H1 (cell line): ENCODE measurements at regions not wholly inside any gene's neighbourhood (a gene's known extent, or its start where the extent isn't known, plus 50 kb on each side); places are given as distances from the start of the nearest gene placed in this dataset.

ENCODE experiments used
- CTCF ChIA-PET: fragments of 300-600 bp; sonication (Branson Sonifier 250); formaldehyde crosslinking; loops from one replicate; lab custom pipeline; 2021; ENCODE audit not compliant: partially characterized antibody; lab: Charles Lee
- POLR2A ChIA-PET: fragments of 300-600 bp; sonication (Branson Sonifier 250); formaldehyde crosslinking; loops from one replicate; lab custom pipeline; 2021; ENCODE audit warnings: inconsistent platforms; ENCODE audit not compliant: partially characterized antibody; lab: Charles Lee
- DNase-seq, 2 experiments: peaks; one replicate each; pipeline versions ENCODE4 v3.0.0 to v3.0.0-alpha.2; 2010 to 2022; ENCODE audit warnings: low spot score in 2 of 2, low read depth in 1 of 2, mixed read lengths in 1 of 2
- FAIRE-seq: peaks from 2 replicates; lab custom pipeline; 2011; peaks lifted over from hg19 to GRCh38; lab: Jason Lieb, UNC
- H2AFZ ChIP-seq: 2 replicates; pipeline ENCODE4 v1.8.1; 2012; ENCODE audit warnings: low read length, inconsistent platforms
- H2AK5ac ChIP-seq: 2 replicates; pipeline ENCODE4 v1.6.1; 2013; ENCODE audit warnings: low read depth, low read length
- H2BK120ac ChIP-seq: replicated peaks from 2 replicates; pipeline ENCODE3; 2013; ENCODE audit warnings: low read depth, low read length, inconsistent platforms
- H2BK12ac ChIP-seq: 2 replicates; pipeline ENCODE4 v1.6.1; 2013; ENCODE audit warnings: low read depth, low read length
- H2BK15ac ChIP-seq: 2 replicates; pipeline ENCODE4 v1.6.1; 2013; ENCODE audit warnings: low read length
- H2BK20ac ChIP-seq: 2 replicates; pipeline ENCODE4 v1.6.1; 2013; ENCODE audit warnings: low read length
- H2BK5ac ChIP-seq: 2 replicates; pipeline ENCODE4 v1.6.1; 2013; ENCODE audit warnings: low read depth, low read length
- H3K14ac ChIP-seq: 2 replicates; pipeline ENCODE4 v1.6.1; 2013; ENCODE audit warnings: inconsistent platforms; ENCODE audit not compliant: insufficient read length
- H3K18ac ChIP-seq: 2 replicates; pipeline ENCODE4 v1.6.1; 2013; ENCODE audit warnings: low read length; ENCODE audit errors: extremely low read depth
- H3K23ac ChIP-seq: 2 replicates; pipeline ENCODE4 v1.6.1; 2013; ENCODE audit warnings: inconsistent platforms; ENCODE audit not compliant: insufficient read length
- H3K23me2 ChIP-seq: 2 replicates; pipeline ENCODE4 v1.6.1; 2013; ENCODE audit warnings: low read depth, low read length
- H3K27ac ChIP-seq: 2 replicates; pipeline ENCODE4 v1.6.1; 2011; ENCODE audit warnings: low read depth, low read length, inconsistent platforms
- H3K27me3 ChIP-seq, 4 experiments: replicated peaks in 1 of 4; 1 replicate in 1 of 4; 2 replicates in 3 of 4; pipeline versions ENCODE4 v1.6.1 to v1.8.1; 2011 to 2013; ENCODE audit warnings: low read length in 3 of 4, mild to moderate bottlenecking in 3 of 4, inconsistent platforms in 2 of 4, mixed read lengths in 2 of 4, moderate library complexity in 1 of 4; ENCODE audit not compliant: control insufficient read depth in 3 of 4, insufficient read depth in 3 of 4; ENCODE audit errors: extremely low read depth in 1 of 4
- H3K36me3 ChIP-seq, 4 experiments: 2 replicates each; pipeline versions ENCODE4 v1.6.1 to v1.8.1; 2011 to 2013; ENCODE audit warnings: mild to moderate bottlenecking in 4 of 4, low read length in 3 of 4, moderate library complexity in 2 of 4, control low read depth in 1 of 4, inconsistent platforms in 1 of 4; ENCODE audit not compliant: insufficient read depth in 4 of 4, control insufficient read depth in 2 of 4
- H3K4ac ChIP-seq: replicated peaks from 2 replicates; pipeline ENCODE3; 2013; ENCODE audit warnings: low read length, low read depth, mixed read lengths, inconsistent platforms; ENCODE audit not compliant: insufficient read length
- H3K4me1 ChIP-seq, 4 experiments: replicated peaks in 1 of 4; 1 replicate in 1 of 4; 2 replicates in 3 of 4; pipeline versions ENCODE4 v1.6.1 to v1.8.1; 2011 to 2013; ENCODE audit warnings: low read length in 3 of 4, inconsistent platforms in 2 of 4, mixed read lengths in 1 of 4; ENCODE audit not compliant: insufficient read depth in 4 of 4, control insufficient read depth in 3 of 4
- H3K4me2 ChIP-seq, 2 experiments: 2 replicates each; pipeline versions ENCODE4 v1.6.1 to v1.8.1; 2011 to 2013; ENCODE audit warnings: low read depth in 2 of 2, low read length in 2 of 2, control low read depth in 1 of 2, inconsistent platforms in 1 of 2, mild to moderate bottlenecking in 1 of 2; ENCODE audit not compliant: insufficient read depth in 1 of 2
- H3K4me3 ChIP-seq, 4 experiments: fragments of 200-600, 300-600 bp in 1 of 4; sonication (generic), shearing (Covaris generic), sonication (Bioruptor Twin) in 1 of 4; 2 replicates each; pipeline versions ENCODE4 v1.5.1 to v1.8.1; 2011 to 2016; ENCODE audit warnings: low read length in 4 of 4, low read depth in 3 of 4, control low read depth in 2 of 4, inconsistent platforms in 2 of 4, mild to moderate bottlenecking in 2 of 4, mixed read lengths in 1 of 4, moderate library complexity in 1 of 4; ENCODE audit not compliant: insufficient read depth in 2 of 4; ENCODE audit errors: extremely low read depth in 1 of 4
- H3K56ac ChIP-seq: replicated peaks from 2 replicates; pipeline ENCODE3; 2013; ENCODE audit warnings: low read depth, mild to moderate bottlenecking, mixed read lengths, low read length, inconsistent platforms; ENCODE audit not compliant: insufficient read length
- H3K79me1 ChIP-seq: 2 replicates; pipeline ENCODE4 v1.6.1; 2013; ENCODE audit warnings: low read depth, low read length, control low read depth
- H3K79me2 ChIP-seq, 2 experiments: 2 replicates each; pipeline versions ENCODE4 v1.6.1 to v1.8.1; 2012 to 2013; ENCODE audit warnings: low read length in 2 of 2, mild to moderate bottlenecking in 2 of 2, inconsistent platforms in 1 of 2; ENCODE audit not compliant: insufficient read depth in 2 of 2, control insufficient read depth in 1 of 2
- H3K9ac ChIP-seq, 4 experiments: replicated peaks in 1 of 4; 1 replicate in 1 of 4; 2 replicates in 3 of 4; pipeline versions ENCODE4 v1.6.1 to v1.8.1; 2011 to 2013; ENCODE audit warnings: low read depth in 3 of 4, low read length in 3 of 4, control low read depth in 2 of 4, mild to moderate bottlenecking in 2 of 4, moderate library complexity in 2 of 4, inconsistent platforms in 1 of 4; ENCODE audit errors: extremely low read depth in 1 of 4
- H3K9me3 ChIP-seq, 2 experiments: 2 replicates each; pipeline versions ENCODE4 v1.6.1 to v1.8.1; 2012 to 2013; ENCODE audit warnings: mild to moderate bottlenecking in 2 of 2, moderate library complexity in 2 of 2, control low read depth in 1 of 2, inconsistent platforms in 1 of 2, low read depth in 1 of 2, low read length in 1 of 2, mixed read lengths in 1 of 2; ENCODE audit not compliant: insufficient read depth in 2 of 2
- H4K20me1 ChIP-seq, 2 experiments: replicated peaks in 1 of 2; 2 replicates each; pipeline versions ENCODE3 to v1.8.1; 2011 to 2013; ENCODE audit warnings: inconsistent platforms in 2 of 2, low read length in 2 of 2, mild to moderate bottlenecking in 1 of 2; ENCODE audit not compliant: insufficient read depth in 2 of 2, control insufficient read depth in 1 of 2
- H4K5ac ChIP-seq: 2 replicates; pipeline ENCODE4 v1.6.1; 2013; ENCODE audit warnings: low read length, low read depth, mixed read lengths, inconsistent platforms; ENCODE audit not compliant: insufficient read length
- H4K8ac ChIP-seq: 2 replicates; pipeline ENCODE4 v1.8.0; 2013; ENCODE audit warnings: mild to moderate bottlenecking, moderate library complexity, low read length, inconsistent platforms; ENCODE audit not compliant: insufficient read depth; ENCODE audit errors: extremely low read depth
- H4K91ac ChIP-seq: replicated peaks from 2 replicates; pipeline ENCODE3; 2013; ENCODE audit warnings: low read length, mixed read lengths, inconsistent platforms; ENCODE audit not compliant: insufficient read length
- JUND ChIP-seq: IDR thresholded peaks from 2 replicates; pipeline ENCODE4 v1.6.1; 2011; ENCODE audit warnings: mild to moderate bottlenecking, improper control_type of control experiment, low read length
- WGBS, 2 experiments: shearing (Covaris generic) in 1 of 2; methylation state at CpG; one replicate each; pipeline versions ENCODE4 v1.1.6 to v1.1.7; 2013 to 2015; ENCODE audit warnings: low lambda C conversion rate in 2 of 2, mixed read lengths in 2 of 2, inconsistent platforms in 1 of 2, low coverage in 1 of 2, missing lambda C conversion rate in 1 of 2; ENCODE audit not compliant: insufficient replicate concordance in 2 of 2, insufficient coverage in 1 of 2, insufficient read length in 1 of 2; ENCODE audit errors: extremely low coverage in 1 of 2, missing lambda C conversion rate in 1 of 2; 5-methylcytosine and 5-hydroxymethylcytosine counted together
- TF ChIP-seq, protein P1 (sequence below): IDR thresholded peaks from 2 replicates; pipeline ENCODE4 v1.6.1; 2012; ENCODE audit warnings: inconsistent platforms

GRCh38 chr16:86325895-86326294, 184.4 kb upstream of the FOXF1 start:
- Histone ChIP-seq H3K23ac (no peak overlapping the region), H3K4me2 (no peak overlapping the region), H3K9me3 (peaks cover 5 to 6% of the 10 kb centered on the region in 2 experiments; a peak in 3 of 4 replicates), H4K8ac (no peak overlapping the region), H3K9ac (no peak overlapping the region), H3K27me3 (no peaks in the 10 kb centered on the region; a peak in 1 of 7 replicates), H2BK20ac (no peak overlapping the region), H3K4me3 (no peak overlapping the region), H3K79me1 (no peaks in the 10 kb centered on the region), H3K14ac (no peak overlapping the region), H2BK5ac (no peak overlapping the region), H3K36me3 (no peaks in the 10 kb centered on the region), H2AFZ (no peak overlapping the region), H4K91ac (peak overlapping the region; percentile 79), H3K27ac (no peak overlapping the region), H2BK15ac (no peak overlapping the region), H3K23me2 (no peaks in the 10 kb centered on the region), H3K18ac (no peak overlapping the region), H3K4ac (no peak overlapping the region), H4K20me1 (peaks cover 0 to 3% of the 10 kb centered on the region in 2 experiments), H3K56ac (no peak overlapping the region), H3K79me2 (no peaks in the 10 kb centered on the region), H2BK120ac (no peak overlapping the region), H3K4me1 (no peaks in the 10 kb centered on the region), H2BK12ac (no peak overlapping the region), H4K5ac (no peak overlapping the region), H2AK5ac (no peak overlapping the region; the same call in 1 of the 2 replicates)
- no peak for FAIRE-seq
- WGBS, 2 experiments = 84% methylated on average over 6 of the region's 6 CpGs; no CpG with 5 or more reads in 1 of the 2 experiments
- ChIA-PET CTCF (no interaction called here), POLR2A (interaction anchor here (0.6 kb wide), 1 partner anchor 70 kb away, joined by 3 read pairs; no protein-coding TSS in a partner anchor)
- no peak for TF ChIP-seq JUND
- TF ChIP-seq, protein P1, sequence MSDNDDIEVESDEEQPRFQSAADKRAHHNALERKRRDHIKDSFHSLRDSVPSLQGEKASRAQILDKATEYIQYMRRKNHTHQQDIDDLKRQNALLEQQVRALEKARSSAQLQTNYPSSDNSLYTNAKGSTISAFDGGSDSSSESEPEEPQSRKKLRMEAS = no peak
- TF ChIP-seq, all 59 proteins: peak for 0
- DNase-seq = no peak
